NT2/D1 (cell line): ENCODE measurements at regions not wholly inside any gene's neighbourhood (a gene's known extent, or its start where the extent isn't known, plus 50 kb on each side); places are given as distances from the start of the nearest gene placed in this dataset.

ENCODE experiments used
- DNase-seq: peaks from one replicate; pipeline ENCODE4 v3.0.0-alpha.2; 2011; ENCODE audit warnings: low read depth, low spot score
- H3K27me3 ChIP-seq: 2 replicates; pipeline ENCODE4 v1.6.0; 2011; ENCODE audit warnings: mild to moderate bottlenecking; ENCODE audit not compliant: insufficient read length, insufficient read depth
- H3K36me3 ChIP-seq: 2 replicates; pipeline ENCODE4 v1.6.1; 2011; ENCODE audit warnings: mild to moderate bottlenecking, low read length, mixed read lengths; ENCODE audit not compliant: insufficient read depth, insufficient read length
- H3K4me1 ChIP-seq: 2 replicates; pipeline ENCODE4 v1.5.1; 2011; ENCODE audit not compliant: insufficient read depth, insufficient read length
- H3K4me3 ChIP-seq: 2 replicates; pipeline ENCODE4 v1.5.1; 2011; ENCODE audit warnings: low read depth; ENCODE audit not compliant: insufficient read length
- H3K9ac ChIP-seq: 2 replicates; pipeline ENCODE4 v1.6.0; 2011; ENCODE audit warnings: low read depth; ENCODE audit not compliant: insufficient read length
- H3K9me3 ChIP-seq: 2 replicates; pipeline ENCODE4 v1.5.1; 2011; ENCODE audit warnings: mild to moderate bottlenecking, low read length; ENCODE audit not compliant: insufficient read depth
- SUZ12 ChIP-seq: IDR thresholded peaks from 2 replicates; pipeline ENCODE4 v1.6.1; 2011; ENCODE audit not compliant: insufficient read length, insufficient read depth; ENCODE audit errors: extremely low read depth
- YY1 ChIP-seq: IDR thresholded peaks from 2 replicates; pipeline ENCODE4 v1.6.1; 2011; ENCODE audit not compliant: insufficient read length, insufficient read depth
- ZNF274 ChIP-seq: IDR thresholded peaks from 2 replicates; pipeline ENCODE4 v1.6.1; 2011; ENCODE audit warnings: mild to moderate bottlenecking, low read depth, low read length

- TF ChIP-seq ZNF274 (no peak), YY1 (no peak), SUZ12 (no peak)
- Histone ChIP-seq H3K4me3 (no peak overlapping the region), H3K4me1 (no peaks in the 10 kb centered on the region)
Observed at GRCh38 chr21:23876925-23877558, 1730.2 kb downstream of the MRPL39 start.

GRCh38 chr21:23874271-23874670 lies 1733.0 kb downstream of the MRPL39 start:
- TF ChIP-seq SUZ12 (no peak), ZNF274 (no peak), YY1 (no peak)
- no peaks in the 10 kb centered on the region for H3K4me1 ChIP-seq
- no peaks in the 10 kb centered on the region for H3K36me3 ChIP-seq
- no peaks in the 10 kb centered on the region for H3K9me3 ChIP-seq
- H3K4me3 ChIP-seq = no peak overlapping the region
- no peaks in the 10 kb centered on the region for H3K27me3 ChIP-seq
- no peak for DNase-seq
- H3K9ac ChIP-seq = no peak overlapping the region

More at GRCh38 chr21:23876925-23877558, 1730.2 kb downstream of the MRPL39 start:
- no peaks in the 10 kb centered on the region for H3K36me3 ChIP-seq
- H3K9ac ChIP-seq = no peak overlapping the region
- DNase-seq = no peak
- no peaks in the 10 kb centered on the region for H3K9me3 ChIP-seq
- no peaks in the 10 kb centered on the region for H3K27me3 ChIP-seq

- TF ChIP-seq SUZ12 = no peak
- DNase-seq = no peak
- H3K27me3 ChIP-seq = no peaks in the 10 kb centered on the region
- H3K4me1 ChIP-seq = no peaks in the 10 kb centered on the region
- no peaks in the 10 kb centered on the region for H3K9me3 ChIP-seq
- no peaks in the 10 kb centered on the region for H3K36me3 ChIP-seq
- H3K9ac ChIP-seq = no peak overlapping the region
- H3K4me3 ChIP-seq = no peak overlapping the region
Observed at GRCh38 chr21:23861911-23862504, 1745.3 kb downstream of the MRPL39 start.

- no peak overlapping the region for H3K4me3 ChIP-seq
- H3K4me1 ChIP-seq = no peaks in the 10 kb centered on the region
- H3K9ac ChIP-seq = no peak overlapping the region
- no peak for DNase-seq
- no peaks in the 10 kb centered on the region for H3K9me3 ChIP-seq
- TF ChIP-seq SUZ12 (no peak), YY1 (no peak), ZNF274 (no peak)
- no peaks in the 10 kb centered on the region for H3K36me3 ChIP-seq
- H3K27me3 ChIP-seq = no peaks in the 10 kb centered on the region
Observed at GRCh38 chr21:23858878-23859277, 1748.4 kb downstream of the MRPL39 start.

GRCh38 chr21:23853796-23854379 lies 1753.4 kb downstream of the MRPL39 start:
- no peaks in the 10 kb centered on the region for H3K4me1 ChIP-seq
- H3K9me3 ChIP-seq = no peaks in the 10 kb centered on the region
- no peak overlapping the region for H3K9ac ChIP-seq
- DNase-seq = peak; percentile 30
- no peaks in the 10 kb centered on the region for H3K27me3 ChIP-seq
- H3K4me3 ChIP-seq = no peak overlapping the region
- no peaks in the 10 kb centered on the region for H3K36me3 ChIP-seq
- TF ChIP-seq YY1 (no peak), SUZ12 (no peak), ZNF274 (no peak)

- DNase-seq = no peak
- H3K27me3 ChIP-seq = no peaks in the 10 kb centered on the region
- TF ChIP-seq SUZ12 = no peak
- TF ChIP-seq YY1 = no peak
- no peak for TF ChIP-seq ZNF274
- H3K9me3 ChIP-seq = no peaks in the 10 kb centered on the region; the same call in 1 of the 2 replicates
- H3K36me3 ChIP-seq = no peaks in the 10 kb centered on the region
- no peaks in the 10 kb centered on the region for H3K4me1 ChIP-seq
- no peak overlapping the region for H3K4me3 ChIP-seq
- no peak overlapping the region for H3K9ac ChIP-seq
Observed at GRCh38 chr21:23837564-23837963, 1769.7 kb downstream of the MRPL39 start.

GRCh38 chr21:23822760-23823159 lies 1784.5 kb downstream of the MRPL39 start:
- no peaks in the 10 kb centered on the region for H3K4me1 ChIP-seq
- DNase-seq = no peak
- H3K9me3 ChIP-seq = no peaks in the 10 kb centered on the region
- H3K27me3 ChIP-seq = no peaks in the 10 kb centered on the region
- TF ChIP-seq SUZ12 = no peak
- no peak for TF ChIP-seq YY1
- no peak for TF ChIP-seq ZNF274
- H3K4me3 ChIP-seq = no peak overlapping the region
- no peaks in the 10 kb centered on the region for H3K36me3 ChIP-seq
- H3K9ac ChIP-seq = no peak overlapping the region
